ENCODE measurements at regions not wholly inside any gene's neighbourhood (a gene's known extent, or its start where the extent isn't known, plus 50 kb on each side); places are given as distances from the start of the nearest gene placed in this dataset.

- TF ChIP-seq CTCF (conservative IDR thresholded peaks at IDR 0.05; ENCODE audit: low read length), result no peak
- TF ChIP-seq EZH2phosphoT487 (IDR thresholded peaks at IDR 0.05; ENCODE audit: borderline replicate concordance, low read depth, low read length), result no peak
Measured at GRCh38 chr6:7047128-7047527, 60.6 kb upstream of the RREB1 start.
